Coronary artery (tissue), 2 donors: ENCODE measurements at regions not wholly inside any gene's neighbourhood (a gene's known extent, or its start where the extent isn't known, plus 50 kb on each side); places are given as distances from the start of the nearest gene placed in this dataset.

Experiments
- DNase-seq: peaks from one replicate; pipeline ENCODE4 v3.0.0-alpha.2; 2017; ENCODE audit warnings: low spot score
- H3K27ac ChIP-seq, 2 donors: fragments of 200-600 bp; sonication (generic); one replicate each; pipeline ENCODE4 v1.5.1; 2016 to 2019
- H3K4me3 ChIP-seq: fragments of 200-600 bp; sonication (generic); 2 replicates; pipeline ENCODE4 v1.5.1; 2016; ENCODE audit warnings: mild to moderate bottlenecking, moderate library complexity
- CTCF ChIP-seq: fragments of 200-600 bp; sonication (generic); IDR thresholded peaks from one replicate; pipeline ENCODE4 v1.5.1; 2019; ENCODE audit warnings: antibody characterized with exemption

- Histone ChIP-seq H3K27ac (no peak overlapping the region), H3K4me3 (no peak overlapping the region)
- TF ChIP-seq CTCF = no peak
- no peak for DNase-seq
Measured at GRCh38 chr13:112229992-112230872, 145.9 kb upstream of the SPACA7 start.

- TF ChIP-seq CTCF = no peak
- Histone ChIP-seq H3K27ac (no peak overlapping the region), H3K4me3 (no peak overlapping the region)
- no peak for DNase-seq
Measured at GRCh38 chr13:112231451-112232083, 144.6 kb upstream of the SPACA7 start.

GRCh38 chr13:112233256-112233655 lies 142.9 kb upstream of the SPACA7 start:
- TF ChIP-seq CTCF = no peak
- no peak for DNase-seq
- Histone ChIP-seq H3K27ac (no peak overlapping the region), H3K4me3 (no peak overlapping the region)

GRCh38 chr13:112233716-112234115 lies 142.4 kb upstream of the SPACA7 start:
- DNase-seq = no peak
- Histone ChIP-seq H3K4me3 (no peak overlapping the region), H3K27ac (no peak overlapping the region)
- TF ChIP-seq CTCF = no peak

GRCh38 chr13:112234131-112234875 lies 141.9 kb upstream of the SPACA7 start:
- Histone ChIP-seq H3K4me3 (no peak overlapping the region), H3K27ac (no peak overlapping the region)
- no peak for DNase-seq
- no peak for TF ChIP-seq CTCF

GRCh38 chr13:112236016-112236415 lies 140.1 kb upstream of the SPACA7 start:
- no peak overlapping the region for H3K27ac ChIP-seq
- TF ChIP-seq CTCF = no peak
- no peak overlapping the region for H3K4me3 ChIP-seq
- DNase-seq = no peak
